PC-9 (cell line): ENCODE measurements at regions not wholly inside any gene's neighbourhood (a gene's known extent, or its start where the extent isn't known, plus 50 kb on each side); places are given as distances from the start of the nearest gene placed in this dataset.

Experiments used
- BruUV-seq: library from RNA; stranded (reverse); fragments of 400-500 nt; replicated peaks from 2 replicates; lab custom pipeline; 2021; lab: Mats Ljungman, UMichigan
- CTCF ChIA-PET: fragments of 300-600 bp; sonication (Branson Sonifier 250); formaldehyde crosslinking; loops from one replicate; lab custom pipeline; 2022; ENCODE audit warnings: antibody characterized with exemption; lab: Charles Lee
- POLR2A ChIA-PET: fragments of 300-600 bp; sonication (Branson Sonifier 250); formaldehyde crosslinking; loops from one replicate; lab custom pipeline; 2022; ENCODE audit warnings: antibody characterized with exemption; ENCODE audit not compliant: unreplicated experiment; lab: Charles Lee
- DNase-seq, 2 experiments: peaks; one replicate each; pipeline versions ENCODE4 v3.0.0 to v3.0.0-alpha.2; 2015 to 2022; ENCODE audit warnings: mixed read lengths in 1 of 2
- H2AFZ ChIP-seq: fragments of 200-600 bp; sonication (generic); 2 replicates; pipeline ENCODE4 v1.8.1; 2017; ENCODE audit warnings: antibody characterized with exemption
- H3F3A ChIP-seq: fragments of 200-600 bp; sonication (generic); 2 replicates; pipeline ENCODE4 v1.8.1; 2017; ENCODE audit warnings: antibody characterized with exemption, mild to moderate bottlenecking, low read depth; ENCODE audit not compliant: insufficient read depth
- H3K27ac ChIP-seq: fragments of 200-600 bp; sonication (generic); 2 replicates; pipeline ENCODE4 v1.6.1; 2016; ENCODE audit warnings: mixed run types
- H3K27me3 ChIP-seq: fragments of 200-600 bp; sonication (generic); 2 replicates; pipeline ENCODE4 v1.6.1; 2016; ENCODE audit warnings: low read depth, mixed run types; ENCODE audit not compliant: insufficient read depth
- H3K36me3 ChIP-seq: fragments of 200-600 bp; sonication (generic); 2 replicates; pipeline ENCODE4 v1.6.1; 2016; ENCODE audit warnings: low read depth, mixed run types
- H3K4me1 ChIP-seq: fragments of 200-600 bp; sonication (generic); replicated peaks from 2 replicates; pipeline ENCODE4 v1.6.1; 2016; ENCODE audit warnings: mixed run types; ENCODE audit not compliant: insufficient read depth
- H3K4me2 ChIP-seq: fragments of 200-600 bp; sonication (generic); 2 replicates; pipeline ENCODE4 v1.6.1; 2017; ENCODE audit warnings: mixed run types
- H3K4me3 ChIP-seq: fragments of 200-600 bp; sonication (generic); 2 replicates; pipeline ENCODE4 v1.6.1; 2016; ENCODE audit warnings: mixed run types
- H3K79me2 ChIP-seq: fragments of 200-600 bp; sonication (generic); 2 replicates; pipeline ENCODE4 v1.6.1; 2017; ENCODE audit warnings: low read depth, mixed run types
- H3K9me2 ChIP-seq: fragments of 200-600 bp; sonication (generic); 2 replicates; pipeline ENCODE4 v1.8.1; 2017; ENCODE audit warnings: mild to moderate bottlenecking; ENCODE audit not compliant: insufficient read depth
- H3K9me3 ChIP-seq: fragments of 200-600 bp; sonication (generic); 2 replicates; pipeline ENCODE4 v1.8.1; 2016; ENCODE audit warnings: low read depth; ENCODE audit not compliant: insufficient read depth
- H4K20me1 ChIP-seq: fragments of 200-600 bp; sonication (generic); 2 replicates; pipeline ENCODE4 v1.8.1; 2017; ENCODE audit not compliant: insufficient read depth
- CTCF ChIP-seq: fragments of 200-600 bp; sonication (generic); conservative IDR thresholded peaks from 2 replicates; pipeline ENCODE4 v1.6.1; 2017; ENCODE audit warnings: mixed run types, antibody characterized with exemption, mild to moderate bottlenecking, moderate library complexity
- EZH2 ChIP-seq: fragments of 200-600 bp; sonication (generic); IDR thresholded peaks from 2 replicates; pipeline ENCODE4 v1.8.0; 2017; ENCODE audit warnings: antibody characterized with exemption, low read depth
- intact Hi-C: fragments of 100-400 bp; cut with micrococcal nuclease; formaldehyde crosslinking; loops from one replicate; pipeline ENCODE4 v1.10.0; 2022; ENCODE audit not compliant: unreplicated experiment

- intact Hi-C loops: no loop called here
- Histone ChIP-seq H3K79me2 (no peaks in the 10 kb centered on the region), H3K36me3 (no peaks in the 10 kb centered on the region), H3K9me2 (no peaks in the 10 kb centered on the region), H3K4me1 (no peaks in the 10 kb centered on the region), H3K9me3 (no peaks in the 10 kb centered on the region), H4K20me1 (no peaks in the 10 kb centered on the region), H3K27ac (no peak overlapping the region), H3K27me3 (peaks cover 9% of the 10 kb centered on the region; the same call in 1 of the 2 replicates), H3K4me3 (no peak overlapping the region), H2AFZ (no peak overlapping the region), H3F3A (no peaks in the 10 kb centered on the region), H3K4me2 (no peak overlapping the region)
- BruUV-seq: no TSS peak
- no peak for TF ChIP-seq EZH2
- no peak for TF ChIP-seq CTCF
- POLR2A ChIA-PET: no interaction called here
- CTCF ChIA-PET: no interaction called here
- no peak for DNase-seq
Measured at GRCh38 chr16:16879567-16880251, 500.8 kb downstream of the NPIPA7 start.

GRCh38 chr16:16881814-16882213 is 502.9 kb downstream of the NPIPA7 start:
- TF ChIP-seq EZH2 (no peak), CTCF (no peak)
- Histone ChIP-seq H3F3A (no peaks in the 10 kb centered on the region), H3K79me2 (no peaks in the 10 kb centered on the region), H3K27me3 (peaks cover 22% of the 10 kb centered on the region), H3K9me2 (no peaks in the 10 kb centered on the region), H3K4me2 (no peak overlapping the region), H3K4me1 (no peaks in the 10 kb centered on the region), H3K9me3 (no peaks in the 10 kb centered on the region), H3K36me3 (no peaks in the 10 kb centered on the region), H3K4me3 (no peak overlapping the region), H4K20me1 (no peaks in the 10 kb centered on the region), H3K27ac (no peak overlapping the region), H2AFZ (no peak overlapping the region)
- no peak for DNase-seq
- POLR2A ChIA-PET: no interaction called here
- CTCF ChIA-PET: no interaction called here
- BruUV-seq: no TSS peak
- intact Hi-C loops: no loop called here

GRCh38 chr16:16882766-16883165 is 503.8 kb downstream of the NPIPA7 start:
- H3K9me3 ChIP-seq: no peaks in the 10 kb centered on the region

More at GRCh38 chr16:16882766-16883165, 503.8 kb downstream of the NPIPA7 start:
- Histone ChIP-seq H3K27ac (no peak overlapping the region), H4K20me1 (no peaks in the 10 kb centered on the region), H3K79me2 (no peaks in the 10 kb centered on the region), H2AFZ (no peak overlapping the region), H3K4me3 (no peak overlapping the region), H3K4me2 (no peak overlapping the region), H3F3A (no peaks in the 10 kb centered on the region), H3K27me3 (peaks cover 31% of the 10 kb centered on the region), H3K9me2 (no peaks in the 10 kb centered on the region), H3K36me3 (no peaks in the 10 kb centered on the region), H3K4me1 (no peaks in the 10 kb centered on the region)
- TF ChIP-seq EZH2: no peak
- TF ChIP-seq CTCF: no peak
- intact Hi-C loops: no loop called here
- DNase-seq: no peak
- no TSS peak for BruUV-seq
- CTCF ChIA-PET: no interaction called here
- POLR2A ChIA-PET: no interaction called here
